Activated naive CD4-positive, alpha-beta T cell treated with anti-CD3 and anti-CD28 coated beads for 36 hours (primary cell): ENCODE measurements at regions not wholly inside any gene's neighbourhood (a gene's known extent, or its start where the extent isn't known, plus 50 kb on each side); places are given as distances from the start of the nearest gene placed in this dataset.
"Not testable (repeated sequence)": the region's sequence is repeated elsewhere in the genome, so short reads cannot be mapped to it uniquely, and the experiment has no call there.

Source experiments
- CTCF ChIA-PET: fragments of 350-600 bp; sonication (Branson Sonifier 250); formaldehyde crosslinking; loops from one replicate; lab custom pipeline; 2021; ENCODE audit warnings: antibody characterized with exemption; lab: Charles Lee
- DNase-seq: peaks from one replicate; pipeline ENCODE4 v3.0.0-alpha.2; 2020
- H3K27ac Mint-ChIP-seq: one replicate; pipeline ENCODE4 v1.8.0; 2021; ENCODE audit warnings: mild to moderate bottlenecking, mixed read lengths
- H3K27me3 Mint-ChIP-seq: one replicate; pipeline ENCODE4 v1.8.0; 2021; ENCODE audit warnings: low read depth, mixed read lengths
- H3K36me3 Mint-ChIP-seq: one replicate; pipeline ENCODE4 v1.8.0; 2021; ENCODE audit warnings: low read depth, mixed read lengths
- H3K4me1 Mint-ChIP-seq: one replicate; pipeline ENCODE4 v1.8.0; 2021; ENCODE audit warnings: low read depth, mixed read lengths
- H3K4me3 Mint-ChIP-seq: one replicate; pipeline ENCODE4 v1.8.0; 2021; ENCODE audit warnings: mild to moderate bottlenecking, moderate library complexity, mixed read lengths
- H3K9me3 Mint-ChIP-seq: one replicate; pipeline ENCODE4 v1.8.0; 2021; ENCODE audit warnings: mixed read lengths
- intact Hi-C: fragments of 100-400 bp; cut with micrococcal nuclease; formaldehyde crosslinking; loops from one replicate; pipeline ENCODE4 v1.15.1; 2023

DNA sequence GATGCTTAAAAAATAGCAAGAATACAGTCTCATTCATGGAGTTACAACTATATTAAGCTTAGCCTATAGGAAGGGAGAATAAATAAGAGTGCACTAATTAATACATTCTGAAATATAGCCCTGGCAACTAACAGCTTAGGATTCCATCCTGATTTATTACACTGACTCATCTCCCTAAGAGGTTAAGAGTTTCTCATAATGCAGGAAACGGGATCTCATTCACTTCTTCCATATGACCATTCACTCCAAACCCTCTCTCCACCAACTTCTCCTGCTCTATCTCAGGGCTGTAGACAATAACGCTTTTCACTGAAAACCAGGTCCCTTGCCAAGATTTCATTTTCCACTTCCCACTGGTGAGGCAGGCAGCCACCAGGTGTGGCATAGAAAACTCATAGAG is 168.5 kb upstream of the PLD5 start:
- Mint-ChIP-seq H3K4me1 (no peaks in the 10 kb centered on the region), H3K4me3 (no peak overlapping the region), H3K36me3 (no peaks in the 10 kb centered on the region), H3K9me3 (peaks cover 4% of the 10 kb centered on the region), H3K27me3 (peaks cover 8% of the 10 kb centered on the region), H3K27ac (no peak overlapping the region)
- intact Hi-C loops, result no loop called here
- CTCF ChIA-PET, result no interaction called here
- no peak for DNase-seq

GRCh38 chr1:242691610-242691945 is 167.1 kb upstream of the PLD5 start:
- Mint-ChIP-seq H3K36me3 (no peaks in the 10 kb centered on the region), H3K27me3 (peaks cover 2% of the 10 kb centered on the region), H3K27ac (no peak overlapping the region), H3K4me3 (no peak overlapping the region), H3K9me3 (peaks cover 4% of the 10 kb centered on the region), H3K4me1 (no peaks in the 10 kb centered on the region)
- CTCF ChIA-PET, result no interaction called here
- intact Hi-C loops, result no loop called here
- DNase-seq, result no peak

GRCh38 chr1:242690849-242691609 is 166.5 kb upstream of the PLD5 start:
- Mint-ChIP-seq H3K27ac (no peak overlapping the region), H3K27me3 (no peaks in the 10 kb centered on the region), H3K9me3 (peaks cover 4% of the 10 kb centered on the region), H3K4me1 (no peaks in the 10 kb centered on the region), H3K36me3 (no peaks in the 10 kb centered on the region), H3K4me3 (no peak overlapping the region)
- intact Hi-C loops, result no loop called here
- CTCF ChIA-PET, result no interaction called here
- DNase-seq, result no peak

GRCh38 chr1:242689378-242689777 is 164.9 kb upstream of the PLD5 start:
- CTCF ChIA-PET, result no interaction called here
- Mint-ChIP-seq H3K27ac (no peak overlapping the region), H3K36me3 (no peaks in the 10 kb centered on the region), H3K4me3 (no peak overlapping the region), H3K9me3 (peaks cover 4% of the 10 kb centered on the region), H3K4me1 (no peaks in the 10 kb centered on the region), H3K27me3 (no peaks in the 10 kb centered on the region)
- intact Hi-C loops, result no loop called here
- DNase-seq, result no peak

DNA sequence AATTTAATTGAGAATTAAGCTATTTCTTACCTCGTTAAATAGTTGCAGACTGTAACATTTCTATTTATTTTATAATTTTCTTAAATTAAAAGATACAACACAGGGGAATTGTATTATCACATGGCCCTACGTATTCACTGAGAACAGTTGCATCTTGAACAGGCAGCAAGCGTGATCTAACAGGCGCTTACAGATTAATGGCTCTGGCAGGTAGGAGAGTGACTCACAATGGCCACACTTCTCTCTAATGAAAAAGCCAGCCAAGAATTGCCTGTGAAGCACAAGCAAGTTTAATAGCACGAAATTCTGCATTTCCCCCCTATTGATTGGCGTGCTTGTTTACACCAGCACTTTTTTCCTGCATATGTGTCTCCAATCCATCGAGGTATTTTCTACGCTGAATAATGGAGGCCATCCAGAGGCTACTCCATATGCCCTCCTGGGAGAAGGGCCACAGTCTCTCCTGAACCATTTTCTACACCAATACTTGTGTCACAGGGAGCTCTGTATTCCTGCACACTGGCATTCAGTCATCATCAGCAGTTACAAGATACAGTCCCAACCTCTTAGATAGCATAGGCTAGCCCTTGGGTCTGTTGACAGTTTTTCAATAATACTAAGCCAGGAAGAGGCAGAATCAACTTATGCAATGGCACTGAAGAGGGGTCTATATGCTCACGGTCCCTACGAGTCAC is 150.6 kb upstream of the PLD5 start:
- Mint-ChIP-seq H3K36me3 (no peaks in the 10 kb centered on the region), H3K4me3 (no peak overlapping the region), H3K9me3 (no peaks in the 10 kb centered on the region), H3K27me3 (no peaks in the 10 kb centered on the region), H3K4me1 (no peaks in the 10 kb centered on the region), H3K27ac (no peak overlapping the region)
- CTCF ChIA-PET, result interaction anchor here (0.5 kb wide), 1 partner anchor 1841 kb away, joined by 5 read pairs; no protein-coding TSS in a partner anchor
- no peak for DNase-seq
- intact Hi-C loops, result no loop called here

- CTCF ChIA-PET, result no interaction called here
- intact Hi-C loops, result no loop called here
- no peak for DNase-seq
- Mint-ChIP-seq H3K4me1 (no peaks in the 10 kb centered on the region), H3K27me3 (no peaks in the 10 kb centered on the region), H3K9me3 (no peaks in the 10 kb centered on the region), H3K4me3 (no peak overlapping the region), H3K27ac (no peak overlapping the region), H3K36me3 (no peaks in the 10 kb centered on the region)
These were observed 149.2 kb upstream of the PLD5 start for GRCh38 chr1:242673652-242674051.

DNA sequence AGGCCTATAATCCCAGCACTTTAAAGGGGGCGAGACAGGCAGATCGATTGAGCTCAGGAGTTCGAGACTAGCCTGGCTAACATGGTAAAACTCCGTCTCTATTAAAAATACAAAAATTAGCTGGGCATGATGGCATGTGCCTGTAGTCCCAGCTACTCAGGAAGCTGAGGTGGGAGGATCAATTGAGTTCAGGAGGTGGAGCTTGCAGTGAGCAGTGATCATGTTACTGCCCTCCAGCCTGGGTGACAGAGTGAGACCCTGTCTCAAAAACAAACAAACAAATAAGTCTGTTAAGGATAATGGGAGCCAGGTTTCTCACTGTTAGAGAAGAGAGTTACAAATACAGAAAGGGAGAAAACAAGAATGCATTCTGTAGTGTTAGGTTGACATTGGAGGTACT is 148.7 kb upstream of the PLD5 start:
- CTCF ChIA-PET, result interaction anchor here (0.5 kb wide), 1 partner anchor 11 kb away, joined by 6 read pairs; no protein-coding TSS in a partner anchor
- DNase-seq, H3K27me3 Mint-ChIP-seq, H3K4me1 Mint-ChIP-seq, intact Hi-C loops, H3K4me3 Mint-ChIP-seq, H3K9me3 Mint-ChIP-seq, H3K36me3 Mint-ChIP-seq, H3K27ac Mint-ChIP-seq: not testable (repeated sequence)

GRCh38 chr1:242670019-242670418 is 145.5 kb upstream of the PLD5 start:
- Mint-ChIP-seq H3K4me1 (no peaks in the 10 kb centered on the region), H3K27ac (no peak overlapping the region), H3K9me3 (no peaks in the 10 kb centered on the region), H3K27me3 (no peaks in the 10 kb centered on the region), H3K4me3 (no peak overlapping the region), H3K36me3 (no peaks in the 10 kb centered on the region)
- DNase-seq, result no peak
- intact Hi-C loops, result no loop called here
- CTCF ChIA-PET, result interaction anchor here (0.6 kb wide), 1 partner anchor 1240 kb away, joined by 3 read pairs; no protein-coding TSS in a partner anchor

DNA sequence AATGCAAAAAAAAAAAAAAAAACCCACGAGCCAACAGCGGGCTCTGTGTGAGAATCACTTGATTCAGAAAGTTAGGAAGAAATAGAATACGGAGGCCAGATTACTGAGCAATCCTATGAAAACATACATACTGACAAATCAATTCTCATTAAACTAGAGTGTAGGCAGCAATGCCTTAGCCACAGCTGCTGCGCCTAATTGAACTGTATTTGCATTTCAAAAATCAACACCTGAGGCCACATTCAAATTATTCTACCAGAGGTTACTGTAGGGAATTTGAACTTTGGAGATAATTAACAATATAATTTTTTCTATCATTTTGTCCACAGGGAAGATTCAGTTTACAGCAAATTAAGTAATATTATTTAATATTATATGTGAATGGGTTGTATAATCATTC is 138.4 kb upstream of the PLD5 start:
- H3K27me3 Mint-ChIP-seq, result no peaks in the 10 kb centered on the region
- H3K4me3 Mint-ChIP-seq, result no peak overlapping the region
- H3K27ac Mint-ChIP-seq, result no peak overlapping the region
- H3K4me1 Mint-ChIP-seq, result no peaks in the 10 kb centered on the region
- DNase-seq, result no peak
- intact Hi-C loops, result no loop called here
- H3K9me3 Mint-ChIP-seq, result no peaks in the 10 kb centered on the region
- CTCF ChIA-PET, result interaction anchor here (0.7 kb wide), 1 partner anchor 10 kb away, joined by 6 read pairs; no protein-coding TSS in a partner anchor
- no peaks in the 10 kb centered on the region for H3K36me3 Mint-ChIP-seq

- CTCF ChIA-PET, H3K36me3 Mint-ChIP-seq, H3K4me3 Mint-ChIP-seq, H3K27ac Mint-ChIP-seq, H3K4me1 Mint-ChIP-seq, H3K9me3 Mint-ChIP-seq, H3K27me3 Mint-ChIP-seq, DNase-seq: not testable (repeated sequence)
- intact Hi-C loops, result loop anchor here (10.0 kb wide), 1 partner anchor 671 kb away; no protein-coding TSS in a partner anchor
These were observed 129.3 kb upstream of the PLD5 start for GRCh38 chr1:242653772-242654171.

- H3K27me3 Mint-ChIP-seq, result no peaks in the 10 kb centered on the region
- CTCF ChIA-PET, result no interaction called here
- no peak overlapping the region for H3K27ac Mint-ChIP-seq
- no peak overlapping the region for H3K4me3 Mint-ChIP-seq
- no peaks in the 10 kb centered on the region for H3K36me3 Mint-ChIP-seq
- intact Hi-C loops, result loop anchor here (10.0 kb wide), 1 partner anchor 673 kb away; no protein-coding TSS in a partner anchor
- peak; percentile 5 for DNase-seq
- peaks cover 4% of the 10 kb centered on the region for H3K9me3 Mint-ChIP-seq
- no peaks in the 10 kb centered on the region for H3K4me1 Mint-ChIP-seq
These were observed 127.3 kb upstream of the PLD5 start for GRCh38 chr1:242651817-242652216.

DNA sequence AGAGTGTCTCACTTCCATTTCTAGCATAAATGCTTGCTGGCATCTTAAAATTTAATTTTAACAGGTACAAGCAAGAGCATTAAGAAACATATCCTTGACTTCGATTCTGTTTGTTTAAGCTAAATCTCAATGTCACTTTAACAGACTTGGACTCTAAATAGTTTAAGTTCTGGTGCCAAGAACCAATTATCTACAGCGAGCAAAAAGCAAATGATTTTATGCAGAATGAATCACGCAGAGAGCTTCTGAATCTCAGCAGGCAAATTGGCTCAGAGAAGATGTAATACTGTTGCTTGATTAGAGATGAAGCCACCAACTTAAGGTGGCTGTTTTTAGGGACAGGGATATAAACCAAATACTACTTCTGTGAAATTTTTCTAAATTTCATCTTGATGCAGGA is 117.0 kb upstream of the PLD5 start:
- Mint-ChIP-seq H3K4me1 (no peaks in the 10 kb centered on the region), H3K27ac (no peak overlapping the region), H3K9me3 (no peaks in the 10 kb centered on the region), H3K27me3 (peaks cover 3% of the 10 kb centered on the region), H3K36me3 (no peaks in the 10 kb centered on the region), H3K4me3 (no peak overlapping the region)
- no peak for DNase-seq
- CTCF ChIA-PET, result no interaction called here
- intact Hi-C loops, result no loop called here

- intact Hi-C loops, result no loop called here
- Mint-ChIP-seq H3K9me3 (no peaks in the 10 kb centered on the region), H3K4me3 (no peak overlapping the region), H3K27me3 (peaks cover 3% of the 10 kb centered on the region), H3K27ac (no peak overlapping the region), H3K4me1 (no peaks in the 10 kb centered on the region), H3K36me3 (no peaks in the 10 kb centered on the region)
- CTCF ChIA-PET, result no interaction called here
- DNase-seq, result no peak
These were observed 114.6 kb upstream of the PLD5 start for GRCh38 chr1:242639104-242639503.
